ENCODE measurements at regions not wholly inside any gene's neighbourhood (a gene's known extent, or its start where the extent isn't known, plus 50 kb on each side); places are given as distances from the start of the nearest gene placed in this dataset.

DNA sequence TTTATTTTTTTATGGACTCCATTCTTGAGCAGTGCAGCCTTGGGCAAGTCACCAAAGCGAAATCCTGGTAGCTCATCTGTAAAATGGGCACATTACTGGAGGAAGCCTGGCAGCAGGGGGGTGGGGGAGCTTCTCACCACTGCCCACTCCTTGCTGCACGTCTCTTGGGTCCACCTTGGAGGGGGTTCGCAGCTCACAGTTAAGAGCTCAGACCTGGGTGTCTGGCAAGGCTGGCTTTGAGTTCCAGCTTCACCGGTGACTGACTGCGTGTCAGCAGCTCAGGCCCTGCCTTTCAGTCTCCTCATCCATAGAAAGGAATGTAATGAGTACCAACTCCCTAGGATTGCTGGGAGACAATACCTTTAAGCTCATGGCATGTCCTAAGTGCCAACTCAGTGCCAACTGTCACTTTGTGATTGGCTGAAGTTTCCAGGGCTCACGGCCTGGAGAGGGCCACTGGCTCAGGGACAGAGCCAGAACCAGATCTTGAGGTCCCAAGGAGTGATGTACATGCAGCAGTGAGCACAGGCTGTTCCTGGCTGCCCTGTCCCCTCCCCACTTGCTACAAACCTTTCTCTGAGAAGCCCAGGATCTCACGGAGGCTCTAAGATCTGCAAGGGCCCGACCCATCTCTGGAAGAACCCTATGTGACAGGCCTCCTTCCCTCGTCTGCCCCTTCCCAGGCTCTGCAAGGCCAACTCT, 72.9 kb downstream of the C9orf50 start:
- TF ChIP-seq, protein P1, sequence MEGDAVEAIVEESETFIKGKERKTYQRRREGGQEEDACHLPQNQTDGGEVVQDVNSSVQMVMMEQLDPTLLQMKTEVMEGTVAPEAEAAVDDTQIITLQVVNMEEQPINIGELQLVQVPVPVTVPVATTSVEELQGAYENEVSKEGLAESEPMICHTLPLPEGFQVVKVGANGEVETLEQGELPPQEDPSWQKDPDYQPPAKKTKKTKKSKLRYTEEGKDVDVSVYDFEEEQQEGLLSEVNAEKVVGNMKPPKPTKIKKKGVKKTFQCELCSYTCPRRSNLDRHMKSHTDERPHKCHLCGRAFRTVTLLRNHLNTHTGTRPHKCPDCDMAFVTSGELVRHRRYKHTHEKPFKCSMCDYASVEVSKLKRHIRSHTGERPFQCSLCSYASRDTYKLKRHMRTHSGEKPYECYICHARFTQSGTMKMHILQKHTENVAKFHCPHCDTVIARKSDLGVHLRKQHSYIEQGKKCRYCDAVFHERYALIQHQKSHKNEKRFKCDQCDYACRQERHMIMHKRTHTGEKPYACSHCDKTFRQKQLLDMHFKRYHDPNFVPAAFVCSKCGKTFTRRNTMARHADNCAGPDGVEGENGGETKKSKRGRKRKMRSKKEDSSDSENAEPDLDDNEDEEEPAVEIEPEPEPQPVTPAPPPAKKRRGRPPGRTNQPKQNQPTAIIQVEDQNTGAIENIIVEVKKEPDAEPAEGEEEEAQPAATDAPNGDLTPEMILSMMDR (IDR thresholded peaks at IDR 0.05 in 8 of 11, conservative IDR thresholded peaks at IDR 0.05 in 3 of 11): no peak
- TF ChIP-seq POLR2A (IDR thresholded peaks at IDR 0.05): no peak
